GM19238 (cell line): ENCODE measurements at regions not wholly inside any gene's neighbourhood (a gene's known extent, or its start where the extent isn't known, plus 50 kb on each side); places are given as distances from the start of the nearest gene placed in this dataset.
"Not testable (repeated sequence)": the region's sequence is repeated elsewhere in the genome, so short reads cannot be mapped to it uniquely, and the experiment has no call there.

Experiments used
- DNase-seq: peaks from one replicate; pipeline ENCODE4 v3.0.0; 2011; ENCODE audit warnings: low spot score; ENCODE audit not compliant: insufficient read length

- no peak for DNase-seq
Measured at GRCh38 chr6:51213811-51214210, 395.1 kb downstream of the TFAP2B start.

DNA sequence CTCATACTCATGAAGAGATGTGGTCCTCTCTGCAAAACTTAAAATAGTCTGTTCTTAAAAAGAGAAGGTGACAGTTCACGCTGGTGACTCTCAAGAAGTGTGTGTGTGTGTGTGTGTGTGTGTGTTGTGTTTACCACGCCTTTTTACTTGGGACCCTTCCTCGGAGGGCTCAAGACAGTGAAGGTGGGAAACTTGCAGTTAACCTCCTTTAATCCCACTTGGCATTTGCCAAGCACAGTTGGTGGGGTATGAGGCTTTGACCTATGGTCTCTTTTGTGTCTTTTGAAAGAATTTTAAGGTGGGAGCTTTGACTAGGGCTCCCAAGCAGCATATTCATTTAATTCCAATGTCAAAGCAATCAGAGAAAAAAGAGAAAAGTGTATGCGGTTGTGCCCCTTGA lies 395.8 kb downstream of the TFAP2B start:
- DNase-seq: no peak

GRCh38 chr6:51218181-51218580 lies 399.5 kb downstream of the TFAP2B start:
- no peak for DNase-seq

- DNase-seq: not testable (repeated sequence)
Measured at GRCh38 chr6:51224580-51225240, 406.0 kb downstream of the TFAP2B start.

- DNase-seq: no peak
Measured at GRCh38 chr6:51241376-51241775, 422.7 kb downstream of the TFAP2B start.

DNA sequence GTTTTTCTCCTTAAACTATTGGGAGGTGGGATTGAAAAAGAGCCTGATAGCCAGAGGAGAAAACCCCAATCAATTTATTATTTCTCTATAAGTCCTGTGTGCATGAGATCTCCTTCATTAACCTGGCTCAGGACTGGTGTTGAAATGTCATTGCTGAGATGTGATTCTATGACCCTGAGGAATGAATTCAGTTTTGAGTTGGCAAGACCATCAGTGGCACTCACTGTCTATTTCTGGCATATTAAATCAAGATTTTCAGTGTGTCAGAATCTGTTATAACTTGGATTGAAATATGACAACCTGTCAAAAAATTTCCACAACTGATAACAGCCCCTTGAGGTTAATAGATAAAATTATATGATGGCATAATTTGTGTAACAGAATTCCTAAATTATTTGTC lies 431.1 kb downstream of the TFAP2B start:
- no peak for DNase-seq

DNA sequence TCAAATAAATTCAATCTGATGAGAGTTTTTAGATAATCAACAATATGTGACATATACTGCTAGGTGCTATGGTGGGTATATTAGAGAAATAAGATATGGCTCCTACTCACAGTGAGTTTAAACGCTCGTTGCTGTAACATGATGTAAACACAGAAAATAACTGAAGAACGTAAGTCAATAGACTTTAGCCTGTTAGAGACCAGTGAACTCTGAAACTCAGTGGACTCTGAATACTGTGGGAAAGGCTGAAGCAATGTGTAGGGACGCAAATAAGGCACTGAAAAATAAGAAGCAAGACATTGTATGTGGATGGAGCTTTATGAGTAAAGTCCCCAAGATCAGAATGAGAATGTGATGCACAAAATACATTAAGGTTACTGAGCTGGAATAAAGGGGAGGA lies 431.6 kb downstream of the TFAP2B start:
- DNase-seq: no peak

DNA sequence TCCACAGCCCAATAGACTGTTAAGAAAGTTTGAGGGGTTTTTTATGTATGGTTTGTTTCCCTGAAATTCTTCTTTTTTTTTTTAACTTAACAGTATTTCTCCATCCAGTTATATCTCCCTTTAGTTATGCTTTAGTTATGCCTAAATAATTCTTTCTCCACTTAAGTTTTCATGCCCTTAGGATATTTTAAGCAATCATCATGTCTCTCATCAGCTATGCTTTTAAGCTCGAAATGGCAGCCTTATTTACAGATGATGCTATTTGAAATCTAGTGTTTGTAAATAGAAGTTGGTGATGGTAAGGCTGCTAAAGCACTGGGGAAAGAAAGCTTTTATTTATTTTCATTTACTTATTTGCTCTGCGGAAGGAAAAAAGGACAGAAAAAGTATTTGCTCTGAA lies 439.3 kb downstream of the TFAP2B start:
- no peak for DNase-seq

- no peak for DNase-seq
Measured at GRCh38 chr6:51260003-51260402, 441.3 kb downstream of the TFAP2B start.

- DNase-seq: no peak
Measured at GRCh38 chr6:51261691-51262090, 443.0 kb downstream of the TFAP2B start.

DNA sequence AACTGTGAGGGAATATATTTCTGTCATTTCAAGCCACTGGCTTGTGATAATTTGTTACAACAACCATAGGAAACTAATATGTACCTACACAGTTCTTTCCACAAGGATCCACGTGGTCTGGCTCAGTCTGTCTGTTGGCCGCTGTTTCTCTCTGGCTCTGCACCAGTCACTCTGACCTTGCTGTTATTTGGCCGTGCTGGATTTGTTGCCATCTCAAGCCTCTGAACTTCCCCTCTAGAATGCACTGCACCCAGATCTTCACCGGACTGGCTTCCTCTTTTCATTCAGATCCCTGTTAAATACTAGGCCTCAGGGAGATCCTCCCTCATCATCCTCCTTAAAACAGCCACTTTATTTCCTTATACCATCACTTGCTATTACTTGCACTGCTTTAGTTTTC lies 446.8 kb downstream of the TFAP2B start:
- DNase-seq: no peak

- DNase-seq: no peak
Measured at GRCh38 chr6:51266604-51267003, 447.9 kb downstream of the TFAP2B start.

- DNase-seq: no peak
Measured at GRCh38 chr6:51268666-51269065, 450.0 kb downstream of the TFAP2B start.

DNA sequence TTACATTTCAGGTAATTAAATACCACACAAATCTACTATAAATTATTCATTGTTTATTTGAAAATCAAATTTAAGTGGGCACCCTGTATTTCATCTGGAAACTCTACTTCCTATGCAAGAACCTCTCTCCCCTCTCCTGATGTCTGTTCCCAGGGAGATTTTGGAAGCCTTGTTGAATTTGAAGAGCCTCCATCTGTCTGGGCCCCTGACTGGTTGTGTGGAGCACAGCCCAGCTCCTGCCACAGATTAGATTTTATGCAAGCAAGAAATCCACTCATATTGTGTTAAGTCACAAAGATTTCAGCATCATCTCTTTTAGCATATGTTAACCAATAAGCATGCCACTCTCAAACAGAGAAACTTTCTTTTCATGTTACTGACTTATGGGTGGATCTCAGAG lies 451.2 kb downstream of the TFAP2B start:
- DNase-seq: no peak

DNA sequence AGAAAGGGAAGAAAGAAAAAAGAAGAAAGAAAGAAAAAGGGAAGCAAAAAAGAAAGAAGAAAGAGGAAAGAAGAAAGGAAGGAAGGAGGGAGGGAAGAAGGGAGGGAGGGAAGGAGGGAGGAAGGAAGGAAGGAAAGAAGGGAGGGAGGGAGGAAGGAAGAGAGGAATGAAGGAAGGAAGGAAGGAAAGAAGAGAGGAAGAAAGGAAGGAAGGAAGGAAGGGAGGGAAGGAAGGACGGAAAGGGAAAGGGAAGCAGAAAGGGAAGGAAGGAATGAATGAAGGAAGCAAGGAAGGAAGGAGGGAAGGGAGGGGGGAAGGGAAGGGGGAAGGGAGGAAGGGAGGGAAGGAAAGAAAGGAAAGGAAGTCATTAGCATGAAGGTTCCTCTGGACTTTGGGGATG lies 452.9 kb downstream of the TFAP2B start:
- no peak for DNase-seq

DNA sequence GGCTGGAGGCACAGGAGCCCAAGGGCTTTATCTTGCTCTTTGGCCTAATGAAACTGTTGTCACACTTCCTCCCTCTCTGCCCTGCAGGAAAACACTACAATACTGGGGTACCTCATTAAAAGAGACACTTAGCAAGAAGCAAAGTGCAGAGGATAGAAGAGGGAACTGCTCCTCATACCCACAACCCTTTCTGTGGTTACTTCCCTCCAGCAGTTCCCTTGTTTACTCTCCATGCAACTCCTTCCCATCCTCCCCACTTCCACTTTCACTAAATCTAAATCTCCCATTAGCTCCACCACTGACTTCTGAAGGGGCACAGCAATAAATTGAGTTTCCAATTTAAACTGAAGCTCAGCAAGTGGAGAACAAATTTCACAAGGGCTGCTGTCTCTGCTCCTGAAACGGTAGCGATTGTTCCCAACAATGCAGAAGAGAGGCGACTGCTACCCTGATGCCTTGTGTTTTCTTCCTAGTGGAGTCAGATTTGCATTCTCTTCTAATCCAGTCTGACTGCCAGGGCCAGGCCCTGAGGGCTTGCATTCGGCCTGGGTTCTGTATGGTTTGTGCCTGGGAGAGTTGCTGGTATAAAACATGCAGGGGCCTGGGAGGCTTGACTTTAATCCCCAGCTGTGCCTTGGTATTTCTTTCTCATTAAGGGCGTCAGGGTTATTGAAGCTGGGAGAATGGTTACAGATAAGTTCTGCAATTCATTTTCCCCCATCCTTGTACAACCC lies 454.7 kb downstream of the TFAP2B start:
- DNase-seq: no peak

DNA sequence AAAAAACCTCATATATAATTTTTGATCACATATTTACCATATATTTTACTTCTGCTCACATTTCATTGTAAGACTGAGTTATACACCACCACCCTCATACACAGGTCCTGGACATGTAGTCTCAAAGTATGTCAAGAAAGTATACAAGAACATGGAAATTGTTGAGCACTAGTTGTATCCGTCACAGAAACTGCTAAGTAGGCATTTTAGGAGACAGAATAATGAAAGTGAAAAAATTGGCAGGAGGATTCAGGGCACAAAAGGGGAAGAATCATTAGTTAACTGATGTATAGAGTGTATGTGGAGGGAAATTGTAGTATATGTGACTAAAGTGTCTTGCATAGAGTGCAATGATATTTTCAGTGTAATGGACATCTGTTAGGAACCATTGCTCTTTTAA lies 458.8 kb downstream of the TFAP2B start:
- DNase-seq: no peak

- DNase-seq: no peak
Measured at GRCh38 chr6:51282026-51282425, 463.4 kb downstream of the TFAP2B start.

DNA sequence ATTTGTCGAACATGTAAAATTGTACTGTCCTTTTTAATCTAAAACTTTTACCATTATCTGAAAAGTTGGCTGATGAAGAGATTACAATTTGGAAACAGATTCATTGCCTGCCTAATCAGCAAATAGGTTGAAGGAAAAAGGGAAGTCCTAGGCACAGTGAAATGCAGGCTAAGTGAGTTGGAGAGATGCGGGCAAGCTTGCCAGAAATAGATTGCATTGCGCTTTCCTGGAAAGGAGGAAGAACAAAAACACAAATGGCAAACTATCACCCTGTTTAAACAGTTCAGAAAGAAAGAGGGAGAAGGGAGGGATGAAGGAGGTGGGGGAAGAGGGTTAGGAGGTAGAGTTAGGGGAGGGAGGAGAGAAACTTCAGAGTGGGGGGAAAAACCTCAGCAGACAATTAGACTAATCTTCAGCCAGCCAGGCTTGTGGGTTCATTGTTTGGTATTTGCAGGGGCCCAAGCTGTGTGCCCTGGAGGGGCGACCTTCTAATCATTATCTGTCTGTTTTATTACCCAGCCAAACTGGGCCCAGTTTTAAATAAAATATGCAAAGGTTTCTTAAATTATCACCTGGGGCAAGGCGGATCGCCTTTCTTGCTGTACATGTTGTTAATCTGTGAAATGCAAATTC lies 465.2 kb downstream of the TFAP2B start:
- DNase-seq: no peak

DNA sequence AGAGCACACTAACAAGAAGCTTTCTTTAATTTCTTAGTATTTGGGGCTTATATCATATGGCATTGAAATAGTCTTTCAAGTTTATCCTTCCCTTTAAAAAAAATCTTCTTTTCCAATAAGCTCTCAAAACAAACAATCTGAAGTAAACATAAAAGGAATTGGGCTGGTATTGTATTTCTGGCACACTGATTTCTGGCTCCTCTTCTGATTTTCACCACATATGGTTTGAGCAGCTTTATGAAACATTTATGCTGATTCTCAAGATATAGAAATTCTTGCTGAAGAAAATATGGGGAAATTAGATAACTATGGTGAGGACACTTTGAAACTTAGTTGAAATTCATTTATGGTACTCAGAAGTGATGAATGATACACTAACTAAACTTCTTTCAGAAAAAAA lies 467.2 kb downstream of the TFAP2B start:
- DNase-seq: no peak

DNA sequence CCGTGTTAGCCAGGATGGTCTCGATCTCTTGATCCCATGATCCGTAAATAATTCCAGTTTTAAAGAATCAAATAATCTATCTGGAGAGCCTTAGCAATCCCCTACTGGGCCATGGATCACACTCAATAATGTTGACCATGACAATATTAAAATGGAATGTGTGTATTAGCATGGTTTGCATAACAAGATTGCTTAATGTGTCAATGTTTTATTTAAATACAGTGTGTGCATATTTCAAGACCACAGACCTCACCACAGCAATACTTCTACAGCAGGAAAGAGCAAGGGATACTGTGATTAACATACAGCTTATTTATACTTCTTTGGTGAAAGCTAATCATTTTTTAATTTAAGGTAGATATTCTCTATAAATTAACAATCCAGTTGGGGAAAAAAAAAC lies 470.4 kb downstream of the TFAP2B start:
- DNase-seq: no peak

GRCh38 chr6:51292659-51293058 lies 474.0 kb downstream of the TFAP2B start:
- no peak for DNase-seq
